GM12892 (cell line): ENCODE measurements at regions not wholly inside any gene's neighbourhood (a gene's known extent, or its start where the extent isn't known, plus 50 kb on each side); places are given as distances from the start of the nearest gene placed in this dataset.

ENCODE experiments used
- DNase-seq: peaks from one replicate; pipeline ENCODE4 v3.0.0; 2011; ENCODE audit not compliant: insufficient read length
- FAIRE-seq: peaks from 2 replicates; lab custom pipeline; 2011; peaks lifted over from hg19 to GRCh38; lab: Jason Lieb, UNC
- POLR2A ChIP-seq: IDR thresholded peaks from 2 replicates; pipeline ENCODE4 v1.6.1; 2011; ENCODE audit warnings: low read depth, low read length, control low read depth
- POLR2AphosphoS5 ChIP-seq: IDR thresholded peaks from 2 replicates; pipeline ENCODE4 v1.6.1; 2011; ENCODE audit warnings: low read depth, low read length, control low read depth
- TAF1 ChIP-seq: IDR thresholded peaks from 2 replicates; pipeline ENCODE4 v1.6.1; 2011; ENCODE audit warnings: low read depth, mild to moderate bottlenecking, control low read depth, low read length, borderline replicate concordance

GRCh38 chr5:10059980-10060379 lies 189.7 kb downstream of the ATPSCKMT start:
- TF ChIP-seq TAF1, result no peak
- TF ChIP-seq POLR2A, result no peak
- TF ChIP-seq POLR2AphosphoS5, result no peak
- no peak for FAIRE-seq
- no peak for DNase-seq

GRCh38 chr5:10059556-10059955 lies 190.1 kb downstream of the ATPSCKMT start:
- FAIRE-seq, result no peak
- no peak for DNase-seq
- TF ChIP-seq TAF1 (no peak), POLR2A (no peak), POLR2AphosphoS5 (no peak)

GRCh38 chr5:10057356-10057755 lies 192.3 kb downstream of the ATPSCKMT start:
- TF ChIP-seq POLR2A (no peak), TAF1 (no peak), POLR2AphosphoS5 (no peak)
- FAIRE-seq (no peak), DNase-seq (no peak)

GRCh38 chr5:10056228-10056760 lies 193.4 kb downstream of the ATPSCKMT start:
- FAIRE-seq, result no peak
- no peak for TF ChIP-seq TAF1
- TF ChIP-seq POLR2AphosphoS5, result no peak
- no peak for TF ChIP-seq POLR2A
- DNase-seq, result no peak

- FAIRE-seq, result no peak
- no peak for DNase-seq
- TF ChIP-seq TAF1 (no peak), POLR2AphosphoS5 (no peak), POLR2A (no peak)
These were observed 199.7 kb downstream of the ATPSCKMT start for GRCh38 chr5:10049858-10050455.

GRCh38 chr5:10046676-10047075 lies 203.0 kb downstream of the ATPSCKMT start:
- no peak for TF ChIP-seq POLR2A
- no peak for TF ChIP-seq TAF1
- TF ChIP-seq POLR2AphosphoS5, result no peak
- DNase-seq (no peak), FAIRE-seq (no peak)

- FAIRE-seq (no peak), DNase-seq (no peak)
- no peak for TF ChIP-seq POLR2A
- TF ChIP-seq TAF1, result no peak
- no peak for TF ChIP-seq POLR2AphosphoS5
These were observed 204.3 kb downstream of the ATPSCKMT start for GRCh38 chr5:10045376-10045775.

- no peak for TF ChIP-seq POLR2AphosphoS5
- no peak for TF ChIP-seq POLR2A
- TF ChIP-seq TAF1, result no peak
- FAIRE-seq (no peak), DNase-seq (no peak)
These were observed 213.4 kb downstream of the ATPSCKMT start for GRCh38 chr5:10036136-10036815.

- DNase-seq (no peak), FAIRE-seq (no peak)
- no peak for TF ChIP-seq TAF1
- no peak for TF ChIP-seq POLR2AphosphoS5
- TF ChIP-seq POLR2A, result no peak
These were observed 215.7 kb downstream of the ATPSCKMT start for GRCh38 chr5:10034001-10034400.

- DNase-seq (no peak), FAIRE-seq (no peak)
- no peak for TF ChIP-seq POLR2A
- no peak for TF ChIP-seq TAF1
- no peak for TF ChIP-seq POLR2AphosphoS5
These were observed 217.9 kb downstream of the ATPSCKMT start for GRCh38 chr5:10031817-10032216.

GRCh38 chr5:10030219-10030831 lies 219.4 kb downstream of the ATPSCKMT start:
- DNase-seq, result no peak
- no peak for TF ChIP-seq POLR2A
- no peak for TF ChIP-seq TAF1
- no peak for TF ChIP-seq POLR2AphosphoS5
- FAIRE-seq, result no peak
